ENCODE measurements at regions not wholly inside any gene's neighbourhood (a gene's known extent, or its start where the extent isn't known, plus 50 kb on each side); places are given as distances from the start of the nearest gene placed in this dataset.

GRCh38 chr4:138538743-138539142 lies 296.6 kb upstream of the SLC7A11 start:
- peaks cover 0 to 2% of the 10 kb centered on the region in 2 donors for H3K4me1 ChIP-seq (ENCODE audit: control insufficient read depth in 2 of 2, insufficient read depth in 2 of 2, low read length in 1 of 2)
- H3K36me3 ChIP-seq (ENCODE audit: control insufficient read depth in 2 of 2, insufficient read depth in 2 of 2, low read length in 1 of 2): no peaks in the 10 kb centered on the region
- H3K4me3 ChIP-seq (ENCODE audit: low read depth in 1 of 2, low read length in 2 of 2): no peak overlapping the region
- H3K27ac ChIP-seq (ENCODE audit: low read depth in 2 of 2, low read length in 1 of 2): no peak overlapping the region
- H3K9me3 ChIP-seq (ENCODE audit: control insufficient read depth in 2 of 2, insufficient read depth in 1 of 2, low read depth in 1 of 2, low read length in 1 of 2): no peaks in the 10 kb centered on the region
- no peaks in the 10 kb centered on the region for H3K27me3 ChIP-seq (ENCODE audit: control insufficient read depth in 1 of 2, insufficient read depth in 2 of 2, low read length in 2 of 2)
- 31 to 33% methylated on average over 2 of the region's 2 CpGs for WGBS, 2 donors

GRCh38 chr4:138537731-138538490 lies 295.8 kb upstream of the SLC7A11 start:
- Histone ChIP-seq H3K4me1 (ENCODE audit: control insufficient read depth in 2 of 2, insufficient read depth in 2 of 2, low read length in 1 of 2) (peaks cover 0 to 2% of the 10 kb centered on the region in 2 donors), H3K27me3 (ENCODE audit: control insufficient read depth in 1 of 2, insufficient read depth in 2 of 2, low read length in 2 of 2) (no peaks in the 10 kb centered on the region), H3K36me3 (ENCODE audit: control insufficient read depth in 2 of 2, insufficient read depth in 2 of 2, low read length in 1 of 2) (no peaks in the 10 kb centered on the region), H3K4me3 (ENCODE audit: low read depth in 1 of 2, low read length in 2 of 2) (no peak overlapping the region), H3K9me3 (ENCODE audit: control insufficient read depth in 2 of 2, insufficient read depth in 1 of 2, low read depth in 1 of 2, low read length in 1 of 2) (no peaks in the 10 kb centered on the region), H3K27ac (ENCODE audit: low read depth in 2 of 2, low read length in 1 of 2) (no peak overlapping the region)
- WGBS, 2 donors: 66 to 72% methylated on average over 4 of the region's 4 CpGs

- no peaks in the 10 kb centered on the region for H3K27me3 ChIP-seq (ENCODE audit: control insufficient read depth in 1 of 2, insufficient read depth in 2 of 2, low read length in 2 of 2)
- WGBS, 2 donors: 75 to 81% methylated on average over 2 of the region's 2 CpGs
- H3K9me3 ChIP-seq (ENCODE audit: control insufficient read depth in 2 of 2, insufficient read depth in 1 of 2, low read depth in 1 of 2, low read length in 1 of 2): no peaks in the 10 kb centered on the region
- no peaks in the 10 kb centered on the region for H3K4me1 ChIP-seq (ENCODE audit: control insufficient read depth in 2 of 2, insufficient read depth in 2 of 2, low read length in 1 of 2)
- no peaks in the 10 kb centered on the region for H3K36me3 ChIP-seq (ENCODE audit: control insufficient read depth in 2 of 2, insufficient read depth in 2 of 2, low read length in 1 of 2)
- no peak overlapping the region for H3K4me3 ChIP-seq (ENCODE audit: low read depth in 1 of 2, low read length in 2 of 2)
- H3K27ac ChIP-seq (ENCODE audit: low read depth in 2 of 2, low read length in 1 of 2): no peak overlapping the region
Measured at GRCh38 chr4:138535316-138535715, 293.2 kb upstream of the SLC7A11 start.

GRCh38 chr4:138522366-138522765 lies 280.2 kb upstream of the SLC7A11 start:
- WGBS, 2 donors: 84 to 86% methylated on average over 1 of the region's 1 CpG
- H3K4me3 ChIP-seq (ENCODE audit: low read depth in 1 of 2, low read length in 2 of 2): no peak overlapping the region
- H3K27ac ChIP-seq (ENCODE audit: low read depth in 2 of 2, low read length in 1 of 2): no peak overlapping the region
- H3K27me3 ChIP-seq (ENCODE audit: control insufficient read depth in 1 of 2, insufficient read depth in 2 of 2, low read length in 2 of 2): no peaks in the 10 kb centered on the region
- no peaks in the 10 kb centered on the region for H3K36me3 ChIP-seq (ENCODE audit: control insufficient read depth in 2 of 2, insufficient read depth in 2 of 2, low read length in 1 of 2)
- no peaks in the 10 kb centered on the region for H3K9me3 ChIP-seq (ENCODE audit: control insufficient read depth in 2 of 2, insufficient read depth in 1 of 2, low read depth in 1 of 2, low read length in 1 of 2)
- H3K4me1 ChIP-seq (ENCODE audit: control insufficient read depth in 2 of 2, insufficient read depth in 2 of 2, low read length in 1 of 2): no peaks in the 10 kb centered on the region

GRCh38 chr4:138521809-138522208 lies 279.7 kb upstream of the SLC7A11 start:
- H3K27ac ChIP-seq (ENCODE audit: low read depth in 2 of 2, low read length in 1 of 2): no peak overlapping the region
- no peaks in the 10 kb centered on the region for H3K36me3 ChIP-seq (ENCODE audit: control insufficient read depth in 2 of 2, insufficient read depth in 2 of 2, low read length in 1 of 2)
- H3K4me1 ChIP-seq (ENCODE audit: control insufficient read depth in 2 of 2, insufficient read depth in 2 of 2, low read length in 1 of 2): no peaks in the 10 kb centered on the region
- no peak overlapping the region for H3K4me3 ChIP-seq (ENCODE audit: low read depth in 1 of 2, low read length in 2 of 2)
- 66 to 72% methylated on average over 4 of the region's 4 CpGs for WGBS, 2 donors
- no peaks in the 10 kb centered on the region for H3K9me3 ChIP-seq (ENCODE audit: control insufficient read depth in 2 of 2, insufficient read depth in 1 of 2, low read depth in 1 of 2, low read length in 1 of 2)
- H3K27me3 ChIP-seq (ENCODE audit: control insufficient read depth in 1 of 2, insufficient read depth in 2 of 2, low read length in 2 of 2): no peaks in the 10 kb centered on the region

GRCh38 chr4:138519436-138519835 lies 277.3 kb upstream of the SLC7A11 start:
- H3K27ac ChIP-seq (ENCODE audit: low read depth in 2 of 2, low read length in 1 of 2): no peak overlapping the region
- no peak overlapping the region for H3K4me3 ChIP-seq (ENCODE audit: low read depth in 1 of 2, low read length in 2 of 2)
- no peaks in the 10 kb centered on the region for H3K9me3 ChIP-seq (ENCODE audit: control insufficient read depth in 2 of 2, insufficient read depth in 1 of 2, low read depth in 1 of 2, low read length in 1 of 2)
- 38 to 39% methylated on average over 2 of the region's 2 CpGs for WGBS, 2 donors
- H3K27me3 ChIP-seq (ENCODE audit: control insufficient read depth in 1 of 2, insufficient read depth in 2 of 2, low read length in 2 of 2): no peaks in the 10 kb centered on the region
- H3K36me3 ChIP-seq (ENCODE audit: control insufficient read depth in 2 of 2, insufficient read depth in 2 of 2, low read length in 1 of 2): no peaks in the 10 kb centered on the region
- H3K4me1 ChIP-seq (ENCODE audit: control insufficient read depth in 2 of 2, insufficient read depth in 2 of 2, low read length in 1 of 2): no peaks in the 10 kb centered on the region

GRCh38 chr4:138513535-138513934 lies 271.4 kb upstream of the SLC7A11 start:
- Histone ChIP-seq H3K9me3 (ENCODE audit: control insufficient read depth in 2 of 2, insufficient read depth in 1 of 2, low read depth in 1 of 2, low read length in 1 of 2) (no peaks in the 10 kb centered on the region), H3K27ac (ENCODE audit: low read depth in 2 of 2, low read length in 1 of 2) (no peak overlapping the region), H3K36me3 (ENCODE audit: control insufficient read depth in 2 of 2, insufficient read depth in 2 of 2, low read length in 1 of 2) (no peaks in the 10 kb centered on the region), H3K27me3 (ENCODE audit: control insufficient read depth in 1 of 2, insufficient read depth in 2 of 2, low read length in 2 of 2) (no peaks in the 10 kb centered on the region), H3K4me3 (ENCODE audit: low read depth in 1 of 2, low read length in 2 of 2) (no peak overlapping the region), H3K4me1 (ENCODE audit: control insufficient read depth in 2 of 2, insufficient read depth in 2 of 2, low read length in 1 of 2) (no peaks in the 10 kb centered on the region)
- WGBS, 2 donors: 74 to 84% methylated on average over 1 of the region's 1 CpG

GRCh38 chr4:138512756-138513155 lies 270.6 kb upstream of the SLC7A11 start:
- Histone ChIP-seq H3K4me1 (ENCODE audit: control insufficient read depth in 2 of 2, insufficient read depth in 2 of 2, low read length in 1 of 2) (no peaks in the 10 kb centered on the region), H3K27me3 (ENCODE audit: control insufficient read depth in 1 of 2, insufficient read depth in 2 of 2, low read length in 2 of 2) (no peaks in the 10 kb centered on the region), H3K27ac (ENCODE audit: low read depth in 2 of 2, low read length in 1 of 2) (no peak overlapping the region), H3K9me3 (ENCODE audit: control insufficient read depth in 2 of 2, insufficient read depth in 1 of 2, low read depth in 1 of 2, low read length in 1 of 2) (no peaks in the 10 kb centered on the region), H3K4me3 (ENCODE audit: low read depth in 1 of 2, low read length in 2 of 2) (no peak overlapping the region), H3K36me3 (ENCODE audit: control insufficient read depth in 2 of 2, insufficient read depth in 2 of 2, low read length in 1 of 2) (no peaks in the 10 kb centered on the region)

- H3K27me3 ChIP-seq (ENCODE audit: control insufficient read depth in 1 of 2, insufficient read depth in 2 of 2, low read length in 2 of 2): no peaks in the 10 kb centered on the region
- 66 to 70% methylated on average over 3 of the region's 3 CpGs for WGBS, 2 donors
- no peaks in the 10 kb centered on the region for H3K9me3 ChIP-seq (ENCODE audit: control insufficient read depth in 2 of 2, insufficient read depth in 1 of 2, low read depth in 1 of 2, low read length in 1 of 2)
- H3K27ac ChIP-seq (ENCODE audit: low read depth in 2 of 2, low read length in 1 of 2): no peak overlapping the region
- H3K4me3 ChIP-seq (ENCODE audit: low read depth in 1 of 2, low read length in 2 of 2): no peak overlapping the region
- no peaks in the 10 kb centered on the region for H3K36me3 ChIP-seq (ENCODE audit: control insufficient read depth in 2 of 2, insufficient read depth in 2 of 2, low read length in 1 of 2)
- no peaks in the 10 kb centered on the region for H3K4me1 ChIP-seq (ENCODE audit: control insufficient read depth in 2 of 2, insufficient read depth in 2 of 2, low read length in 1 of 2)
Measured at GRCh38 chr4:138510053-138510452, 267.9 kb upstream of the SLC7A11 start.

- Histone ChIP-seq H3K4me1 (ENCODE audit: control insufficient read depth in 2 of 2, insufficient read depth in 2 of 2, low read length in 1 of 2) (no peaks in the 10 kb centered on the region), H3K27ac (ENCODE audit: low read depth in 2 of 2, low read length in 1 of 2) (no peak overlapping the region), H3K36me3 (ENCODE audit: control insufficient read depth in 2 of 2, insufficient read depth in 2 of 2, low read length in 1 of 2) (no peaks in the 10 kb centered on the region), H3K4me3 (ENCODE audit: low read depth in 1 of 2, low read length in 2 of 2) (no peak overlapping the region), H3K9me3 (ENCODE audit: control insufficient read depth in 2 of 2, insufficient read depth in 1 of 2, low read depth in 1 of 2, low read length in 1 of 2) (no peaks in the 10 kb centered on the region), H3K27me3 (ENCODE audit: control insufficient read depth in 1 of 2, insufficient read depth in 2 of 2, low read length in 2 of 2) (no peaks in the 10 kb centered on the region)
- WGBS, 2 donors: 68 to 79% methylated on average over 1 of the region's 1 CpG
Measured at GRCh38 chr4:138509346-138509745, 267.2 kb upstream of the SLC7A11 start.
